WTC11 (cell line): ENCODE measurements at regions not wholly inside any gene's neighbourhood (a gene's known extent, or its start where the extent isn't known, plus 50 kb on each side); places are given as distances from the start of the nearest gene placed in this dataset.
A peak's percentile ranks its signal among the peaks of the same experiment; 100 is the strongest.

ENCODE experiments used
- ATAC-seq: fragments of 200-7000 bp; cut with Tn5 transposase; 2 replicates; pipeline ENCODE4 v1.10.0; 2021; ENCODE audit warnings: mild to moderate bottlenecking, moderate library complexity
- CTCF ChIA-PET: fragments of 300-600 bp; sonication (Branson Sonifier 250); formaldehyde crosslinking; loops from one replicate; lab custom pipeline; 2021; ENCODE audit warnings: antibody characterized with exemption; lab: Charles Lee
- POLR2A ChIA-PET: fragments of 350-600 bp; sonication (Branson Sonifier 250); formaldehyde crosslinking; loops from one replicate; lab custom pipeline; 2021; ENCODE audit warnings: antibody characterized with exemption; lab: Charles Lee
- DNase-seq: peaks from one replicate; pipeline ENCODE4 v3.0.0; 2021; ENCODE audit warnings: low spot score
- H3K27ac Mint-ChIP-seq: 2 replicates; pipeline ENCODE4 v1.8.0; 2021; ENCODE audit warnings: mixed read lengths
- H3K27me3 Mint-ChIP-seq: 2 replicates; pipeline ENCODE4 v1.8.0; 2021; ENCODE audit warnings: low read depth, mild to moderate bottlenecking, moderate library complexity, mixed read lengths
- H3K36me3 Mint-ChIP-seq: 2 replicates; pipeline ENCODE4 v1.8.0; 2021; ENCODE audit warnings: mixed read lengths
- H3K4me1 Mint-ChIP-seq: 2 replicates; pipeline ENCODE4 v1.8.0; 2022; ENCODE audit warnings: mixed read lengths
- H3K4me3 Mint-ChIP-seq: 2 replicates; pipeline ENCODE4 v1.8.0; 2021; ENCODE audit warnings: mild to moderate bottlenecking, moderate library complexity, mixed read lengths
- H3K9me3 Mint-ChIP-seq: 2 replicates; pipeline ENCODE4 v1.8.0; 2021; ENCODE audit warnings: mixed read lengths
- ATF1 ChIP-seq: sonication (generic); formaldehyde crosslinking; IDR thresholded peaks from 2 replicates; pipeline ENCODE4 v1.8.1; 2023; ENCODE audit warnings: mild to moderate bottlenecking, moderate library complexity, missing genetic modification reagents
- ATF3 ChIP-seq: sonication (generic); formaldehyde crosslinking; conservative IDR thresholded peaks from 2 replicates; pipeline ENCODE4 v1.8.1; 2022; ENCODE audit warnings: mild to moderate bottlenecking, missing genetic modification reagents
- FOXK1 ChIP-seq: sonication (generic); formaldehyde crosslinking; IDR thresholded peaks from 2 replicates; pipeline ENCODE4 v1.8.0; 2022; ENCODE audit warnings: mild to moderate bottlenecking, moderate library complexity, missing genetic modification reagents
- GRHL2 ChIP-seq: fragments of 250-450 bp; sonication (Bioruptor Pico); IDR thresholded peaks from 2 replicates; pipeline ENCODE4 v1.8.0; 2022; ENCODE audit warnings: mild to moderate bottlenecking, moderate library complexity; ENCODE audit not compliant: insufficient replicate concordance, severe bottlenecking
- JAZF1 ChIP-seq: fragments of 250-450 bp; sonication (Bioruptor Pico); IDR thresholded peaks from 2 replicates; pipeline ENCODE4 v1.9.0; 2021; ENCODE audit warnings: moderate library complexity, mild to moderate bottlenecking, inconsistent platforms
- MYBL2 ChIP-seq: sonication (generic); formaldehyde crosslinking; IDR thresholded peaks from 2 replicates; pipeline ENCODE4 v1.8.1; 2023; ENCODE audit warnings: mild to moderate bottlenecking, moderate library complexity, missing genetic modification reagents
- NFATC4 ChIP-seq: fragments of 250-450 bp; sonication (Bioruptor Pico); IDR thresholded peaks from 2 replicates; pipeline ENCODE4 v1.9.0; 2021; ENCODE audit warnings: mild to moderate bottlenecking
- OVOL2 ChIP-seq: fragments of 250-450 bp; sonication (Bioruptor Pico); IDR thresholded peaks from 2 replicates; pipeline ENCODE4 v1.9.0; 2021; ENCODE audit warnings: mild to moderate bottlenecking, borderline replicate concordance
- SMAD4 ChIP-seq: sonication (generic); formaldehyde crosslinking; IDR thresholded peaks from 2 replicates; pipeline ENCODE4 v1.8.0; 2022; ENCODE audit warnings: mild to moderate bottlenecking, missing genetic modification reagents
- SP1 ChIP-seq: sonication (generic); formaldehyde crosslinking; conservative IDR thresholded peaks from 2 replicates; pipeline ENCODE4 v1.8.1; 2022; ENCODE audit warnings: missing genetic modification reagents
- TCF7 ChIP-seq: sonication (generic); formaldehyde crosslinking; IDR thresholded peaks from 2 replicates; pipeline ENCODE4 v1.8.0; 2022; ENCODE audit warnings: mild to moderate bottlenecking, low read depth, missing genetic modification reagents, moderate library complexity
- TP53 ChIP-seq: sonication (generic); formaldehyde crosslinking; IDR thresholded peaks from 2 replicates; pipeline ENCODE4 v1.8.1; 2023; ENCODE audit warnings: mild to moderate bottlenecking, missing genetic modification reagents
- ZBTB21 ChIP-seq: sonication (generic); formaldehyde crosslinking; IDR thresholded peaks from 2 replicates; pipeline ENCODE4 v1.8.1; 2023; ENCODE audit warnings: mild to moderate bottlenecking, missing genetic modification reagents, borderline replicate concordance
- ZNF219 ChIP-seq: sonication (generic); formaldehyde crosslinking; IDR thresholded peaks from 2 replicates; pipeline ENCODE4 v1.8.0; 2023; ENCODE audit warnings: missing genetic modification reagents, mild to moderate bottlenecking, borderline replicate concordance
- ZNF232 ChIP-seq: sonication (generic); formaldehyde crosslinking; IDR thresholded peaks from 2 replicates; pipeline ENCODE4 v1.8.0; 2022; ENCODE audit warnings: mild to moderate bottlenecking, missing genetic modification reagents
- ZNF423 ChIP-seq: fragments of 250-450 bp; sonication (Bioruptor Pico); IDR thresholded peaks from 2 replicates; pipeline ENCODE4 v2.1.2; 2022; ENCODE audit warnings: mild to moderate bottlenecking, moderate library complexity
- ZNF425 ChIP-seq: fragments of 250-450 bp; sonication (Bioruptor Pico); conservative IDR thresholded peaks from 2 replicates; pipeline ENCODE4 v1.9.0; 2021; ENCODE audit warnings: mild to moderate bottlenecking
- ZNF532 ChIP-seq: fragments of 250-450 bp; sonication (Bioruptor Pico); IDR thresholded peaks from 2 replicates; pipeline ENCODE4 v1.9.0; 2021; ENCODE audit warnings: mild to moderate bottlenecking, borderline replicate concordance
- TF ChIP-seq, protein P1 (sequence below): sonication (generic); formaldehyde crosslinking; IDR thresholded peaks from 2 replicates; pipeline ENCODE4 v1.8.1; 2022; ENCODE audit warnings: mild to moderate bottlenecking, missing genetic modification reagents, moderate library complexity, borderline replicate concordance
- TF ChIP-seq, protein P2 (sequence below): sonication (generic); formaldehyde crosslinking; IDR thresholded peaks from 2 replicates; pipeline ENCODE4 v1.8.0; 2022; ENCODE audit warnings: mild to moderate bottlenecking, missing genetic modification reagents
- TF ChIP-seq, protein P3 (sequence below): fragments of 250-450 bp; sonication (Bioruptor Pico); IDR thresholded peaks from 2 replicates; pipeline ENCODE4 v1.9.0; 2021; ENCODE audit warnings: mild to moderate bottlenecking

- TF ChIP-seq ZNF232 (no peak), MYBL2 (CRISPR knock-in tag) (no peak), GRHL2 (CRISPR knock-in tag) (no peak), SMAD4 (no peak), ZNF532 (CRISPR knock-in tag) (no peak)
- TF ChIP-seq, protein P1, sequence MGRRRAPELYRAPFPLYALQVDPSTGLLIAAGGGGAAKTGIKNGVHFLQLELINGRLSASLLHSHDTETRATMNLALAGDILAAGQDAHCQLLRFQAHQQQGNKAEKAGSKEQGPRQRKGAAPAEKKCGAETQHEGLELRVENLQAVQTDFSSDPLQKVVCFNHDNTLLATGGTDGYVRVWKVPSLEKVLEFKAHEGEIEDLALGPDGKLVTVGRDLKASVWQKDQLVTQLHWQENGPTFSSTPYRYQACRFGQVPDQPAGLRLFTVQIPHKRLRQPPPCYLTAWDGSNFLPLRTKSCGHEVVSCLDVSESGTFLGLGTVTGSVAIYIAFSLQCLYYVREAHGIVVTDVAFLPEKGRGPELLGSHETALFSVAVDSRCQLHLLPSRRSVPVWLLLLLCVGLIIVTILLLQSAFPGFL: no peak
- TF ChIP-seq, protein P2, sequence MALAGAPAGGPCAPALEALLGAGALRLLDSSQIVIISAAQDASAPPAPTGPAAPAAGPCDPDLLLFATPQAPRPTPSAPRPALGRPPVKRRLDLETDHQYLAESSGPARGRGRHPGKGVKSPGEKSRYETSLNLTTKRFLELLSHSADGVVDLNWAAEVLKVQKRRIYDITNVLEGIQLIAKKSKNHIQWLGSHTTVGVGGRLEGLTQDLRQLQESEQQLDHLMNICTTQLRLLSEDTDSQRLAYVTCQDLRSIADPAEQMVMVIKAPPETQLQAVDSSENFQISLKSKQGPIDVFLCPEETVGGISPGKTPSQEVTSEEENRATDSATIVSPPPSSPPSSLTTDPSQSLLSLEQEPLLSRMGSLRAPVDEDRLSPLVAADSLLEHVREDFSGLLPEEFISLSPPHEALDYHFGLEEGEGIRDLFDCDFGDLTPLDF (CRISPR knock-in tag): no peak
- TF ChIP-seq, protein P3, sequence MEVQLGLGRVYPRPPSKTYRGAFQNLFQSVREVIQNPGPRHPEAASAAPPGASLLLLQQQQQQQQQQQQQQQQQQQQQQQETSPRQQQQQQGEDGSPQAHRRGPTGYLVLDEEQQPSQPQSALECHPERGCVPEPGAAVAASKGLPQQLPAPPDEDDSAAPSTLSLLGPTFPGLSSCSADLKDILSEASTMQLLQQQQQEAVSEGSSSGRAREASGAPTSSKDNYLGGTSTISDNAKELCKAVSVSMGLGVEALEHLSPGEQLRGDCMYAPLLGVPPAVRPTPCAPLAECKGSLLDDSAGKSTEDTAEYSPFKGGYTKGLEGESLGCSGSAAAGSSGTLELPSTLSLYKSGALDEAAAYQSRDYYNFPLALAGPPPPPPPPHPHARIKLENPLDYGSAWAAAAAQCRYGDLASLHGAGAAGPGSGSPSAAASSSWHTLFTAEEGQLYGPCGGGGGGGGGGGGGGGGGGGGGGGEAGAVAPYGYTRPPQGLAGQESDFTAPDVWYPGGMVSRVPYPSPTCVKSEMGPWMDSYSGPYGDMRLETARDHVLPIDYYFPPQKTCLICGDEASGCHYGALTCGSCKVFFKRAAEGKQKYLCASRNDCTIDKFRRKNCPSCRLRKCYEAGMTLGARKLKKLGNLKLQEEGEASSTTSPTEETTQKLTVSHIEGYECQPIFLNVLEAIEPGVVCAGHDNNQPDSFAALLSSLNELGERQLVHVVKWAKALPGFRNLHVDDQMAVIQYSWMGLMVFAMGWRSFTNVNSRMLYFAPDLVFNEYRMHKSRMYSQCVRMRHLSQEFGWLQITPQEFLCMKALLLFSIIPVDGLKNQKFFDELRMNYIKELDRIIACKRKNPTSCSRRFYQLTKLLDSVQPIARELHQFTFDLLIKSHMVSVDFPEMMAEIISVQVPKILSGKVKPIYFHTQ (CRISPR knock-in tag): no peak
Measured at GRCh38 chr14:86675059-86675458, 1145.1 kb downstream of the FLRT2 start (continued).

GRCh38 chr14:86673523-86673969, 1143.6 kb downstream of the FLRT2 start:
- Mint-ChIP-seq H3K27me3 (no peaks in the 10 kb centered on the region), H3K4me1 (peaks cover 23% of the 10 kb centered on the region), H3K9me3 (no peaks in the 10 kb centered on the region), H3K36me3 (no peaks in the 10 kb centered on the region), H3K27ac (peak overlapping the region; percentile 2; the same call in 1 of the 2 replicates), H3K4me3 (no peak overlapping the region)
- ChIA-PET POLR2A (no interaction called here), CTCF (interaction anchor here (0.6 kb wide), 1 partner anchor 19 kb away, joined by 3 read pairs; no protein-coding TSS in a partner anchor)
- DNase-seq: no peak
- ATAC-seq: peak; percentile 59
- no peak for TF ChIP-seq JAZF1 (CRISPR knock-in tag)

DNA sequence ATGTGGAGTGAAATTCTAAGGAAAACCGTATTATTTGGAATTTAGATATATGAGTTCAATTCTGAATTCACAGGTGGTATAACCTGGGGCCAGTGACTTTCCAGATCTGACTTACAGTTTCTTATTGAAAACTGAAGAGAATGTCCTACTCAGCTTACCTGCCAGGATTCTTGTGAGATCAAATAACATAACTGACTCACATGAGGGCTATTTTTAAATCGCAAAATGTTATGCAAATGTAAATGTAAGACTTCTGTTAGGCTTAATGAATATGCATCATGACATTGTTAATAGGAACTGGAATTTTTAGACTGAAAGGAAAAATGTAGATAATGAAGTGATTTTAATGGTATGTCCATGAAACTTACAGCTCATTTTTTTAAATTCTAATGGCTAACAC, 1142.1 kb downstream of the FLRT2 start:
- H3K4me3 Mint-ChIP-seq: no peak overlapping the region
- H3K4me1 Mint-ChIP-seq: peaks cover 23% of the 10 kb centered on the region
- CTCF ChIA-PET: no interaction called here
- DNase-seq: no peak
- no peaks in the 10 kb centered on the region for H3K36me3 Mint-ChIP-seq
- POLR2A ChIA-PET: no interaction called here
- no peaks in the 10 kb centered on the region for H3K9me3 Mint-ChIP-seq
- no peak overlapping the region for H3K27ac Mint-ChIP-seq
- ATAC-seq: no peak
- H3K27me3 Mint-ChIP-seq: no peaks in the 10 kb centered on the region
- TF ChIP-seq ZNF423 (CRISPR knock-in tag): no peak
- TF ChIP-seq ATF1 (CRISPR knock-in tag): no peak
- TF ChIP-seq OVOL2 (CRISPR knock-in tag): no peak
- TF ChIP-seq SP1 (CRISPR knock-in tag): no peak
- TF ChIP-seq TP53 (CRISPR knock-in tag): no peak
- no peak for TF ChIP-seq TCF7 (CRISPR knock-in tag)
- TF ChIP-seq ZNF219 (CRISPR knock-in tag): no peak
- TF ChIP-seq NFATC4 (CRISPR knock-in tag): no peak
- TF ChIP-seq ATF3 (CRISPR knock-in tag): no peak
- no peak for TF ChIP-seq FOXK1 (CRISPR knock-in tag)
- TF ChIP-seq ZBTB21 (CRISPR knock-in tag): no peak
- TF ChIP-seq ZNF425: no peak
- TF ChIP-seq, protein P1: no peak
